OCI-LY3 (cell line): ENCODE measurements at regions not wholly inside any gene's neighbourhood (a gene's known extent, or its start where the extent isn't known, plus 50 kb on each side); places are given as distances from the start of the nearest gene placed in this dataset.

Source experiments
- H2AFZ ChIP-seq: fragments of 200-600, 300-600 bp; shearing (Covaris generic); 2 replicates; pipeline ENCODE4 v1.6.0; 2014; ENCODE audit warnings: antibody characterized with exemption, low read depth, low read length
- H3K27ac ChIP-seq: fragments of 200-600, 300-600 bp; sonication (generic); 2 replicates; pipeline ENCODE4 v1.5.1; 2014; ENCODE audit warnings: mild to moderate bottlenecking, low read length, moderate library complexity, mixed read lengths
- H3K27me3 ChIP-seq: fragments of 200-600, 300-600 bp; sonication (generic); 2 replicates; pipeline ENCODE4 v1.6.1; 2014; ENCODE audit warnings: low read depth, low read length, mixed read lengths
- H3K36me3 ChIP-seq: fragments of 200-600, 300-600 bp; sonication (generic); replicated peaks from 2 replicates; pipeline ENCODE3; 2014; ENCODE audit warnings: low read depth, low read length, mixed read lengths
- H3K4me1 ChIP-seq: fragments of 300-600, 200-600 bp; sonication (generic); 2 replicates; pipeline ENCODE4 v1.6.1; 2014; ENCODE audit warnings: low read length, mixed read lengths
- H3K4me2 ChIP-seq: fragments of 200-600, 300-600 bp; sonication (generic); 2 replicates; pipeline ENCODE4 v1.6.1; 2014; ENCODE audit warnings: low read length, mixed read lengths
- H3K4me3 ChIP-seq: fragments of 300-600, 200-600 bp; sonication (generic); 2 replicates; pipeline ENCODE4 v1.5.1; 2014; ENCODE audit warnings: antibody characterized with exemption, mild to moderate bottlenecking, low read length, moderate library complexity
- H3K79me2 ChIP-seq: fragments of 300-600, 200-600 bp; shearing (Covaris generic); 2 replicates; pipeline ENCODE4 v1.6.1; 2014; ENCODE audit warnings: mild to moderate bottlenecking, low read length, mixed read lengths
- H3K9ac ChIP-seq: fragments of 300-600, 200-600 bp; shearing (Covaris generic); 2 replicates; pipeline ENCODE4 v1.6.0; 2014; ENCODE audit warnings: mild to moderate bottlenecking, low read length, moderate library complexity
- H3K9me3 ChIP-seq: fragments of 200-600, 300-600 bp; shearing (Covaris generic); 2 replicates; pipeline ENCODE4 v1.6.1; 2014; ENCODE audit warnings: low read length, mixed read lengths; ENCODE audit not compliant: insufficient read depth
- H4K20me1 ChIP-seq: fragments of 200-600, 300-600 bp; sonication (generic); 2 replicates; pipeline ENCODE4 v1.6.1; 2016; ENCODE audit warnings: low read length, mixed read lengths; ENCODE audit not compliant: insufficient read depth
- CTCF ChIP-seq: fragments of 200-600, 300-600 bp; sonication (generic); IDR thresholded peaks from 2 replicates; pipeline ENCODE4 v1.5.1; 2014; ENCODE audit warnings: antibody characterized with exemption, low read length, low read depth
- EZH2phosphoT487 ChIP-seq: fragments of 200-600 bp; shearing (Covaris generic); IDR thresholded peaks from 2 replicates; pipeline ENCODE4 v1.6.1; 2018; ENCODE audit warnings: antibody characterized with exemption, mixed run types, low read depth

DNA sequence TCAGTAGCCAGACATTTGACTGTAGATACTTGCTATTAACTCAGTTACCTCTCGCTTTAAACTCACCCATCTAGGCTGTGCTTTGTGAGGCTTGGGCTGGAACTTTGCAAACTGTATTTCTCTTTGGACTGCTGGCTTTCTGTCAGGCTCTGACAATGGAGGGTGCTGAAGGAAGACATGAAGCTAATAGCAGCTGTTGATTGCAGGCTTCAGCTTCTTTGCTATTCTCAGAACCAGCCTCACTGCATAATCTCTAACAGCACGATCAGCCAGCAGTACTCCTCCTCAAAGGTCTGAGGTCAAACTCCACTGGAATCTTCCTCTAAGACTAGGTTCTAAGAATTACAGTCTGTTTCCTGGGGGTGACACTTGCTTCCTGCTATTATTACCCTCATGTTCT is 295.6 kb downstream of the ZBBX start:
- TF ChIP-seq CTCF = no peak
- no peak for TF ChIP-seq EZH2phosphoT487
- H3K79me2 ChIP-seq = no peaks in the 10 kb centered on the region
- H2AFZ ChIP-seq = no peak overlapping the region
- no peak overlapping the region for H3K27ac ChIP-seq
- no peak overlapping the region for H3K4me3 ChIP-seq
- H4K20me1 ChIP-seq = no peaks in the 10 kb centered on the region
- H3K4me1 ChIP-seq = no peaks in the 10 kb centered on the region
- H3K4me2 ChIP-seq = no peak overlapping the region
- H3K9me3 ChIP-seq = no peaks in the 10 kb centered on the region
- no peaks in the 10 kb centered on the region for H3K36me3 ChIP-seq
- no peak overlapping the region for H3K9ac ChIP-seq
- H3K27me3 ChIP-seq = no peaks in the 10 kb centered on the region

GRCh38 chr3:167078070-167078622 is 302.0 kb downstream of the ZBBX start:
- H3K36me3 ChIP-seq = no peaks in the 10 kb centered on the region
- no peaks in the 10 kb centered on the region for H3K9me3 ChIP-seq
- TF ChIP-seq CTCF = no peak
- TF ChIP-seq EZH2phosphoT487 = no peak
- H3K4me3 ChIP-seq = peak overlapping the region; percentile 61
- H3K9ac ChIP-seq = peak overlapping the region; percentile 46
- H3K4me1 ChIP-seq = peaks cover 13% of the 10 kb centered on the region
- peak overlapping the region; percentile 91 for H3K4me2 ChIP-seq
- no peaks in the 10 kb centered on the region for H3K27me3 ChIP-seq
- peak overlapping the region; percentile 99 for H2AFZ ChIP-seq
- no peaks in the 10 kb centered on the region for H3K79me2 ChIP-seq
- no peaks in the 10 kb centered on the region for H4K20me1 ChIP-seq
- H3K27ac ChIP-seq = peak overlapping the region; percentile 4

DNA sequence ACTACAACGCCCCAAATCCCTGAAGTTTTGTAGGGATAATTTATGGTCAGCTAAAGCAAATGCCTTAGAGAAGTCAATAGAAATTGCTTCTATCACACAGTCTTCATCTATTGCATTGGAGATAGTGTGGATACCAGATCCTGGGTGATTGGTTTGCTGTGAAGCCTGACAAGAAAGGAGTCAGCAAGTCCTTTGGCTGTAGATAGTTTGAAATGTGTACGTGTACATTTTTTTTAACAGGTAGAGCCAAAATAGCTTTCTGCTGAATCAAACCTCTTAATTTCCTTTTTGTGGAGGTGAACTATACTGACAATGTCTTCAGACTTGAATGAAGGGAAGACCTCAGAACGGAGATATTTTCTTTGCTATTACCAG is 312.3 kb downstream of the ZBBX start:
- TF ChIP-seq EZH2phosphoT487 = no peak
- TF ChIP-seq CTCF = no peak

GRCh38 chr3:167066977-167067786 is 312.9 kb downstream of the ZBBX start:
- peaks cover 29% of the 10 kb centered on the region for H3K4me1 ChIP-seq
- H3K4me2 ChIP-seq = peak overlapping the region; percentile 56
- H3K4me3 ChIP-seq = peak overlapping the region; percentile 52
- H2AFZ ChIP-seq = peak overlapping the region; percentile 40
- H3K36me3 ChIP-seq = no peaks in the 10 kb centered on the region
- H3K27me3 ChIP-seq = no peaks in the 10 kb centered on the region
- no peaks in the 10 kb centered on the region for H3K9me3 ChIP-seq
- no peaks in the 10 kb centered on the region for H4K20me1 ChIP-seq
- H3K27ac ChIP-seq = peak overlapping the region; percentile 88
- peak overlapping the region; percentile 47 for H3K9ac ChIP-seq
- no peaks in the 10 kb centered on the region for H3K79me2 ChIP-seq
- TF ChIP-seq EZH2phosphoT487 = no peak
- no peak for TF ChIP-seq CTCF

More for the DNA sequence above, 312.3 kb downstream of the ZBBX start:
- Histone ChIP-seq H3K27ac (peak overlapping the region; percentile 88), H3K27me3 (no peaks in the 10 kb centered on the region), H3K36me3 (no peaks in the 10 kb centered on the region), H4K20me1 (no peaks in the 10 kb centered on the region), H3K4me3 (peak overlapping the region; percentile 45), H3K79me2 (no peaks in the 10 kb centered on the region), H2AFZ (peak overlapping the region; percentile 40), H3K9me3 (no peaks in the 10 kb centered on the region), H3K4me1 (peaks cover 29% of the 10 kb centered on the region), H3K4me2 (peak overlapping the region; percentile 56), H3K9ac (peak overlapping the region; percentile 47)
